Colonic mucosa (tissue), 4 donors: ENCODE measurements at regions not wholly inside any gene's neighbourhood (a gene's known extent, or its start where the extent isn't known, plus 50 kb on each side); places are given as distances from the start of the nearest gene placed in this dataset.

Experiments used
- DNase-seq: peaks from one replicate; pipeline ENCODE4 v3.0.0-alpha.2; 2020
- H3K27ac ChIP-seq: fragments of 200-600 bp; one replicate; pipeline ENCODE4 v1.8.0; 2021
- H3K27me3 ChIP-seq: fragments of 200-600 bp; one replicate; pipeline ENCODE4 v1.8.0; 2021
- H3K36me3 ChIP-seq: fragments of 200-600 bp; one replicate; pipeline ENCODE4 v1.8.0; 2021
- H3K4me1 ChIP-seq: fragments of 200-600 bp; one replicate; pipeline ENCODE4 v1.8.0; 2021; ENCODE audit warnings: mild to moderate bottlenecking
- H3K4me3 ChIP-seq: fragments of 200-600 bp; one replicate; pipeline ENCODE4 v1.8.0; 2021
- H3K9ac ChIP-seq, 2 donors: one replicate each; pipeline ENCODE4 v1.7.0; 2013; ENCODE audit warnings: control low read depth in 2 of 2, low read depth in 2 of 2, low read length in 2 of 2
- H3K9me3 ChIP-seq: fragments of 200-600 bp; one replicate; pipeline ENCODE4 v1.8.0; 2021
- intact Hi-C: fragments of 100-400 bp; cut with DNase I; formaldehyde crosslinking; loops from one replicate; pipeline ENCODE4 v1.14.1; 2022
- TF ChIP-seq, protein P1 (sequence below): fragments of 200-600 bp; IDR thresholded peaks from one replicate; pipeline ENCODE4 v1.8.0; 2022; ENCODE audit warnings: antibody characterized with exemption, mild to moderate bottlenecking
- donor health status: healthy.
- donor health status: DM: no; HTN: no; CAD: no.
- donor health status: DM: no; HTN: no; CAD: no.

DNA sequence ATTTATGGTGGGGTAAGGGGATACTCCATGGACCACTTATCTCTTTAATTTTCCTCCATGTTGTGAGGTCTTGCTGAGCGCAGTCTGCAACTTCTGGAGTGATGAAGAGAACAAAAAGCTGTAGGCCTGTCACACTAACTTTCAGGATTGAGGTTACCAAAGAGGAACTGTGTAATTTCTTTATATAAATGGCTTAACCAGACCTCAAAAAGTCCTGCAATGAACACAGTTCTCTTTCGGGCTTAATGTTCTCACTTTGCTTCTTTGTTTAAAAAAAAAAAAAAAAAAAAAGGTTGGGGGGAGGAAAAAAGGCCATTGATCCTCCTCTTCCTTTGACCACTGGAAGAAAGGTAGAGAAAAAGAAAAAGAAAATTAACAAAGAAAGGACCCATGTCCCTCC lies 86.8 kb upstream of the SOX9 start:
- no peak overlapping the region for H3K27ac ChIP-seq
- TF ChIP-seq, protein P1, sequence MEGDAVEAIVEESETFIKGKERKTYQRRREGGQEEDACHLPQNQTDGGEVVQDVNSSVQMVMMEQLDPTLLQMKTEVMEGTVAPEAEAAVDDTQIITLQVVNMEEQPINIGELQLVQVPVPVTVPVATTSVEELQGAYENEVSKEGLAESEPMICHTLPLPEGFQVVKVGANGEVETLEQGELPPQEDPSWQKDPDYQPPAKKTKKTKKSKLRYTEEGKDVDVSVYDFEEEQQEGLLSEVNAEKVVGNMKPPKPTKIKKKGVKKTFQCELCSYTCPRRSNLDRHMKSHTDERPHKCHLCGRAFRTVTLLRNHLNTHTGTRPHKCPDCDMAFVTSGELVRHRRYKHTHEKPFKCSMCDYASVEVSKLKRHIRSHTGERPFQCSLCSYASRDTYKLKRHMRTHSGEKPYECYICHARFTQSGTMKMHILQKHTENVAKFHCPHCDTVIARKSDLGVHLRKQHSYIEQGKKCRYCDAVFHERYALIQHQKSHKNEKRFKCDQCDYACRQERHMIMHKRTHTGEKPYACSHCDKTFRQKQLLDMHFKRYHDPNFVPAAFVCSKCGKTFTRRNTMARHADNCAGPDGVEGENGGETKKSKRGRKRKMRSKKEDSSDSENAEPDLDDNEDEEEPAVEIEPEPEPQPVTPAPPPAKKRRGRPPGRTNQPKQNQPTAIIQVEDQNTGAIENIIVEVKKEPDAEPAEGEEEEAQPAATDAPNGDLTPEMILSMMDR = no peak
- no peaks in the 10 kb centered on the region for H3K4me1 ChIP-seq
- H3K9me3 ChIP-seq = no peaks in the 10 kb centered on the region
- DNase-seq = no peak
- H3K27me3 ChIP-seq = no peaks in the 10 kb centered on the region
- no peak overlapping the region for H3K4me3 ChIP-seq
- H3K9ac ChIP-seq = no peak overlapping the region
- intact Hi-C loops = no loop called here
- H3K36me3 ChIP-seq = no peaks in the 10 kb centered on the region

DNA sequence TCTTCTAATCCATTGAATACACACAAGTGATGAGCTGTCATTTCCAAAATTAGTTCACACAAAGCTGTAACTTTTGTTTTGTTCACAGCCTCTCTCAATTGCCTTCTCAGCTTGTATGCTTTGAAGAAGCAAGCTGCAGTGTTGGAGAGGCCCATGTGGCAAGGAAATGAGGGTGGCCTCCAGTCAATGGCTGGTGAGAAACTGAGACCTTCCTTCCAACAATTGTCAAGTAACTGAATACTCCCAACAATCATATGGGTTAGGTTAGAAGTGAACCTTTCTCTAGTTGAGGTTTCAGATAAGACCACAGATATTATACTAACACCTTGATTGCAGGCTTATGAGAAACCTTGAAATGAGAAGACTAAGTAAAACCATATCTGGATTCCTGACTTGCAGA lies 82.4 kb upstream of the SOX9 start:
- Histone ChIP-seq H3K36me3 (no peaks in the 10 kb centered on the region), H3K4me1 (no peaks in the 10 kb centered on the region), H3K27me3 (no peaks in the 10 kb centered on the region), H3K9me3 (no peaks in the 10 kb centered on the region), H3K9ac (no peak overlapping the region), H3K27ac (no peak overlapping the region), H3K4me3 (no peak overlapping the region)
- TF ChIP-seq, protein P1 = no peak
- no peak for DNase-seq
- intact Hi-C loops = no loop called here

DNA sequence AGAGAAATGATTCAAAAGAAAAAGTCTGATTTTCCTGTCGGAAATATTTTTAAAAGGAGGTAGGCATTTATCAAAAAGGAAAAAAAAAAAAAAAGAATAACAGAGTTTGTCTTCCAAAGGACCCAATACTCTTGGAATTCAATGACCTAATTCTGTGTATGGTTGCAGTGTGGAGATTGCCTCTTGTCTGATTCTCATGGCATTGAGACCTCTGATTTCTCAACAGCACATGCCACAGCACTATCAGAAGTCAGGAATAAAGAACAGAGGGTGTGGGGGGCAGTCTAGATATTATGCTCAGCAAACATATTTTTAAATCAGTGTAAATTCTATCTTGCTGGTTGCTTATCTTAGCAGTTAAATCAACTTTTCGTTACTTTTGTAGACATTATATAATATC lies 81.3 kb upstream of the SOX9 start:
- Histone ChIP-seq H3K27ac (no peak overlapping the region), H3K27me3 (no peaks in the 10 kb centered on the region), H3K36me3 (no peaks in the 10 kb centered on the region), H3K9ac (no peak overlapping the region), H3K9me3 (no peaks in the 10 kb centered on the region), H3K4me1 (no peaks in the 10 kb centered on the region), H3K4me3 (no peak overlapping the region)
- DNase-seq = no peak
- intact Hi-C loops = no loop called here
- TF ChIP-seq, protein P1 = no peak

DNA sequence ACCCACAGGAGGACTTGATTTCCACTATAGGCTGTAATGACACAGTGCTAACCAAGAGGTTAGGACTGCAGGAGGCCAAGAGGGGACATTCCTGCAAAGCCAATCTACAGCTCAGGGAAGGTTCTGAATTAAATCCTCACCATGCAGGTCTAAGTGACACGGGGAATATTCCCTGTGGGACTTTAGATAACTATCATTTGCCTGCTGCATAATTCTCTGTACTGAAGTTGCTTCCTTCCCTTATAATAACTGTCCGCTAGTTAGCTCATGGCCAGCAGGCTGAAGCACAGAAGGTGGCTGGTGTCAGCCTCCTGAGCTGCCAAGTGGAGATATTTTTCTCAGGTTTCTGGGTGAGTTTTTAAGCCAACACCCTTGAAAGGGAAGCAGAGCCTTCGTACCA lies 74.6 kb upstream of the SOX9 start:
- no peaks in the 10 kb centered on the region for H3K27me3 ChIP-seq
- intact Hi-C loops = no loop called here
- no peaks in the 10 kb centered on the region for H3K36me3 ChIP-seq
- H3K4me3 ChIP-seq = no peak overlapping the region
- no peak overlapping the region for H3K27ac ChIP-seq
- no peaks in the 10 kb centered on the region for H3K9me3 ChIP-seq
- no peaks in the 10 kb centered on the region for H3K4me1 ChIP-seq
- no peak overlapping the region for H3K9ac ChIP-seq
- TF ChIP-seq, protein P1 = no peak
- DNase-seq = no peak

DNA sequence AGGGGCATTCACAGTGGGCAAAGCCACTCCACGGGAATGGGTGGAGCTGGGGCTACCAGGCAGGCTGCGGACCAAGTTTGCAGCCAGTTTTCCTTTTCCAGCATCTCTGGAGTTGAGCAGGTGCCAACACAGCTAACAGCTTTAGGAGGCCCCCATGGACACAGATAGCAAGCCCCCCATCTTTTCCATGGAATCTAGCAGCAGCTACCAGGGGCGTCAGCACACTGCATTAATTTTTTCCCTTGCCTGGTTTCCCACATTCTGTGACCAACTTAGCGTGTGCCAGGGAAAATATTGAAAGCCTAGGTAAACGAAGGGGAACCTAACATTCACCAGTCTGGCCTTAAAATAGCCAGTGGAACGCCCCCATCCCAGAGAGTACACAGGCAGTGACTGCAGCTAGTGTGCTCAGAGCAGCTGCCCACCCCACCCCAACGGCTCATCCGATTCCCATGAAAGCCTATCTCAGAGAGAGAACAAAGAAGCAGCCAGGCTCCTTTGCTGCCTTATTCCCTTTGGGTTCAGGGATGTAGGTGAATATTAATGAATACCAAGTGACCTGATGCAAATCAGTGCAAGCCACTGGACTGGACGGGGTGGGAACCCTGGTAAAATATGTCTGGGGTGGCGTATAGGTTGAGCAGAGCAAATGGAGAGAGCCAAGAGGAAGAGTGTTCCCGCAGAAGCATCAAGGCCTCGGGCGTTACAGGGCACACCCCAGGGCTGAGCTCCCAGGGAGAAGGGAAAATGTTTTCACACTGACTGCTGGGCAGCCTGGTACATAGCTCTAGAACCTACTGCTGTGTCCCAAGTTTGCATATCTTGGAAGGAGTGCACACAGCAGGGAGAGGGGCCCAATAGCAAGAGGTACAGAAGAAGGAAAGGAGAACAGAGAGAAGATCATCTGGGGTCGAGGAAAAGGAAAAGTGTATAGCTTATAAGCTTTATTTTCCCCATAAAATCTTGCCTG lies 73.9 kb upstream of the SOX9 start:
- no peak overlapping the region for H3K9ac ChIP-seq
- no peaks in the 10 kb centered on the region for H3K27me3 ChIP-seq
- no peaks in the 10 kb centered on the region for H3K36me3 ChIP-seq
- TF ChIP-seq, protein P1 = no peak
- H3K4me3 ChIP-seq = no peak overlapping the region
- no peak overlapping the region for H3K27ac ChIP-seq
- H3K4me1 ChIP-seq = no peaks in the 10 kb centered on the region
- intact Hi-C loops = no loop called here
- no peaks in the 10 kb centered on the region for H3K9me3 ChIP-seq
- no peak for DNase-seq
